Adrenal gland (tissue), 5 donors: ENCODE measurements at regions not wholly inside any gene's neighbourhood (a gene's known extent, or its start where the extent isn't known, plus 50 kb on each side); places are given as distances from the start of the nearest gene placed in this dataset.

Experiments
- POLR2A ChIP-seq, 2 donors: fragments of 450-650 bp; IDR thresholded peaks; one replicate each; pipeline ENCODE4 v1.6.1; 2017; ENCODE audit warnings: antibody characterized with exemption in 2 of 2, mild to moderate bottlenecking in 2 of 2, moderate library complexity in 1 of 2
- TF ChIP-seq, protein P1 (sequence below), 6 experiments: fragments of 450-650 bp in 4 of 6; fragments of 200-600 bp in 2 of 6; sonication (generic) in 1 of 6; IDR thresholded peaks; 1 replicate in 5 of 6; 2 replicates in 1 of 6; pipeline versions ENCODE4 v1.5.1 to v1.8.0; 2016 to 2021; ENCODE audit warnings: antibody characterized with exemption in 6 of 6, mild to moderate bottlenecking in 2 of 6, moderate library complexity in 1 of 6
- donor health status: DM: no; HTN: no; CAD: no.

DNA sequence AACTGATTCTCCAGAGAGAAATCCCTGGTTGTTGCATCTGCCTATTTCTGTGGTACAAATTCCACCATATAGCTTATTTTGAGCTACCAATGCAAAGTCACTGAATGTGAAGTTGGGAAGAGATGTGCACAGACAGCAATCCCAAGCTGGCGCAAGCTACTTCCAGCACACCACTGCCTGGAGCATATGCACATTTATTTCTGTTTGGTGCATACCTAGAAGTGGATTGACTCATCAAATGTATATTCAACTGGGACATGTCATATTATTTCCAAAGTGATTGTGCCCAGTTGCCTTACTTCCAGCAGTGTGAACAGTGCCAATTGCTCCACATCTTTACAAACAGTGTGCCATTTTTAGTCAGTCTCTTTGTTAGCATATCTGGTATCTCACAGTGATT, 58.2 kb upstream of the PLD5 start:
- TF ChIP-seq, protein P1, sequence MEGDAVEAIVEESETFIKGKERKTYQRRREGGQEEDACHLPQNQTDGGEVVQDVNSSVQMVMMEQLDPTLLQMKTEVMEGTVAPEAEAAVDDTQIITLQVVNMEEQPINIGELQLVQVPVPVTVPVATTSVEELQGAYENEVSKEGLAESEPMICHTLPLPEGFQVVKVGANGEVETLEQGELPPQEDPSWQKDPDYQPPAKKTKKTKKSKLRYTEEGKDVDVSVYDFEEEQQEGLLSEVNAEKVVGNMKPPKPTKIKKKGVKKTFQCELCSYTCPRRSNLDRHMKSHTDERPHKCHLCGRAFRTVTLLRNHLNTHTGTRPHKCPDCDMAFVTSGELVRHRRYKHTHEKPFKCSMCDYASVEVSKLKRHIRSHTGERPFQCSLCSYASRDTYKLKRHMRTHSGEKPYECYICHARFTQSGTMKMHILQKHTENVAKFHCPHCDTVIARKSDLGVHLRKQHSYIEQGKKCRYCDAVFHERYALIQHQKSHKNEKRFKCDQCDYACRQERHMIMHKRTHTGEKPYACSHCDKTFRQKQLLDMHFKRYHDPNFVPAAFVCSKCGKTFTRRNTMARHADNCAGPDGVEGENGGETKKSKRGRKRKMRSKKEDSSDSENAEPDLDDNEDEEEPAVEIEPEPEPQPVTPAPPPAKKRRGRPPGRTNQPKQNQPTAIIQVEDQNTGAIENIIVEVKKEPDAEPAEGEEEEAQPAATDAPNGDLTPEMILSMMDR (IDR thresholded peaks at IDR 0.05) = no peak
- TF ChIP-seq POLR2A (IDR thresholded peaks at IDR 0.05) = no peak
